Mesothelial cell of epicardium (in vitro differentiated cells): ENCODE measurements at regions not wholly inside any gene's neighbourhood (a gene's known extent, or its start where the extent isn't known, plus 50 kb on each side); places are given as distances from the start of the nearest gene placed in this dataset.
A peak's percentile ranks its signal among the peaks of the same experiment; 100 is the strongest.

Source experiments
- DNase-seq, 2 experiments: peaks; one replicate each; pipeline ENCODE4 v3.0.0; 2021; ENCODE audit warnings: low spot score in 2 of 2; ENCODE audit not compliant: unreplicated experiment in 2 of 2
- H3K27ac Mint-ChIP-seq: 2 replicates; pipeline ENCODE4 v1.8.0; 2021; ENCODE audit warnings: mixed read lengths
- H3K27me3 Mint-ChIP-seq: 2 replicates; pipeline ENCODE4 v1.8.0; 2021; ENCODE audit warnings: low read depth, mixed read lengths
- H3K36me3 Mint-ChIP-seq: 2 replicates; pipeline ENCODE4 v1.8.0; 2021; ENCODE audit warnings: mixed read lengths
- H3K4me1 Mint-ChIP-seq: 2 replicates; pipeline ENCODE4 v1.8.0; 2021; ENCODE audit warnings: mixed read lengths
- H3K4me3 Mint-ChIP-seq: 2 replicates; pipeline ENCODE4 v1.8.0; 2021; ENCODE audit warnings: mild to moderate bottlenecking, moderate library complexity, mixed read lengths
- H3K9me3 Mint-ChIP-seq: 2 replicates; pipeline ENCODE4 v1.8.0; 2021; ENCODE audit warnings: mixed read lengths
- CTCF ChIP-seq: fragments of 200-600 bp; sonication (generic); IDR thresholded peaks from one replicate; pipeline ENCODE4 v1.5.0; 2021; ENCODE audit warnings: antibody characterized with exemption; ENCODE audit not compliant: unreplicated experiment

DNA sequence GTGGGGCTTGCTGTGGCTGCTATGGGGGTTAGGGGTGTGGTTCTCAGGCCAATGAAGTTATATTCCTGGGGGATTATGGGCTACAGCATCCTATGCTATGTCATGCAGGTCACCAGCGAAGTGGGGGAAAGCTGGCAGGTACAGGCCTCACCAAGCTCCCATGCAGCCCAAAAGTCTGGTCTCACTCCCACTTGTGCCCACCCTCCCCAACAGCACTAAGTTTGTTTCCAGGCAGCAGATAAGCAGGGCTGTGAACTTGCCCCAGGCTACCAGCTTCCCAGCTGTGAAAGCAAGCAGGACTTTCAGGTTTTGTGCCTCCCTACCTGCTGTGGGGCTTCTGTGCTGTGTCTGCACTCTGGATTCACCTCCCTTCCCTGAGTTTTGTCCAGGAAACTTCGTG is 469.7 kb downstream of the CPS1 start:
- peaks cover 13% of the 10 kb centered on the region for H3K36me3 Mint-ChIP-seq
- H3K27me3 Mint-ChIP-seq: no peaks in the 10 kb centered on the region
- no peak for DNase-seq
- H3K27ac Mint-ChIP-seq: no peak overlapping the region
- peaks cover 51% of the 10 kb centered on the region for H3K9me3 Mint-ChIP-seq
- H3K4me3 Mint-ChIP-seq: no peak overlapping the region
- no peak for TF ChIP-seq CTCF
- no peaks in the 10 kb centered on the region for H3K4me1 Mint-ChIP-seq

- no peak for TF ChIP-seq CTCF
- Mint-ChIP-seq H3K36me3 (peaks cover 9% of the 10 kb centered on the region), H3K4me3 (no peak overlapping the region), H3K4me1 (no peaks in the 10 kb centered on the region), H3K27me3 (no peaks in the 10 kb centered on the region), H3K9me3 (peaks cover 37% of the 10 kb centered on the region), H3K27ac (no peak overlapping the region)
- no peak for DNase-seq
Observed at GRCh38 chr2:211027976-211028375, 471.6 kb downstream of the CPS1 start.

- Mint-ChIP-seq H3K4me1 (no peaks in the 10 kb centered on the region), H3K4me3 (no peak overlapping the region), H3K36me3 (no peaks in the 10 kb centered on the region), H3K27ac (no peak overlapping the region), H3K9me3 (peaks cover 4% of the 10 kb centered on the region), H3K27me3 (no peaks in the 10 kb centered on the region)
- TF ChIP-seq CTCF: no peak
- no peak for DNase-seq
Observed at GRCh38 chr2:211033765-211034164, 477.4 kb downstream of the CPS1 start.

DNA sequence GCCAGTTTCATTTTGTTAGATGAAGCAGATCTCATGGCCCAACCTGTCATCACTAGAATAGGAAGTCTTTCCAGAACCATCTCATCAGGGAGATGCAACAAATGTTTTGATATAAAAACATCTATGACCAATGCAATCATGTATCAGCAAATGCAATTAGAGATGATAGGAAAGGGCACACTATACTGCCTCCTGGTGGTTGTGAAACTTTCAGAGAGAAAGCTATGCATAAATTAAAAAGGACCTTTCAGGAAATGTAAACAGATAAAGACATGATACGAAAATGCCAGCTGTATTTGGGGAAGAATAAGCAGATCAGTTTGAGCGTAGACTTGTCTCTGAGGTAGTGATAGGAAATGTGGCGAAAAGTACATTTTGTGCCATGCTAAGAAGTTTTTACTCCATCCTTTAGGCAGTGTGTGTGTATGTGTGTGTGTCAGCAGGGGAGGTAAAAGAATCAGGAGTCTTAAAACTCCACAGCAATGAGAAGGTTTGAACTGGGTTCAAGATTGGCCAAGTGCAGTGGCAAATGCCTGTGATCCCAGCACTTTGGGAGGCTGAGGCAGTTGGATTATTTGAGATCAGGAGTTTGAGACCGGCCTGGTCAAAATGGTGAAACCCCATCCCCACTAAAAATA is 479.3 kb downstream of the CPS1 start:
- H3K36me3 Mint-ChIP-seq: no peaks in the 10 kb centered on the region
- no peak overlapping the region for H3K27ac Mint-ChIP-seq
- peak; percentile 48 for TF ChIP-seq CTCF
- no peak for DNase-seq
- H3K27me3 Mint-ChIP-seq: no peaks in the 10 kb centered on the region
- H3K4me3 Mint-ChIP-seq: no peak overlapping the region
- H3K9me3 Mint-ChIP-seq: peaks cover 4% of the 10 kb centered on the region
- no peaks in the 10 kb centered on the region for H3K4me1 Mint-ChIP-seq

DNA sequence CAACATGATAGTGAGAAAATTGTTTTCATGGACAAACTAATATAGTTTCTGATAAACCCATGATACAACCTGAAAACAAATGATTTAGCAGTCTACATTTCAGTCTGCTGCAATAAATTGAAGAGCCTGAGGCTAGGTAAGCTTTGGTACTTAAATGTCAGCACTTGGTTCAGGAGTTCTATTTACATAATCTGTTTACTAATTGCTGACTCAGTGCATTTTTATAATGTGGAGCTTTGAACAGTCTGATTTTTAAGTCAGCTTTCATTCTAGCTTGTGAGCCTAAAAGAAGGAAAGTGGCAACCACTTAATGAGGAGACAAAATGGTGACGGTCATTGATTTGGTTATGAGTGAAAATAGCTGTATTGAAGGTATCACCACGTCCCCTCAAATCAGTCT is 488.6 kb downstream of the CPS1 start:
- peaks cover 12% of the 10 kb centered on the region for H3K27me3 Mint-ChIP-seq
- no peak for DNase-seq
- H3K9me3 Mint-ChIP-seq: no peaks in the 10 kb centered on the region
- H3K27ac Mint-ChIP-seq: no peak overlapping the region
- no peak for TF ChIP-seq CTCF
- no peaks in the 10 kb centered on the region for H3K4me1 Mint-ChIP-seq
- H3K36me3 Mint-ChIP-seq: no peaks in the 10 kb centered on the region
- no peak overlapping the region for H3K4me3 Mint-ChIP-seq
